GM19351 (cell line): ENCODE measurements at regions not wholly inside any gene's neighbourhood (a gene's known extent, or its start where the extent isn't known, plus 50 kb on each side); places are given as distances from the start of the nearest gene placed in this dataset.
"Not testable (repeated sequence)": the region's sequence is repeated elsewhere in the genome, so short reads cannot be mapped to it uniquely, and the experiment has no call there.

Experiments used
- ATAC-seq: cut with Tn5 transposase; IDR thresholded peaks from one replicate; pipeline ENCODE4 v1.9.1; 2021; ENCODE audit warnings: mild to moderate bottlenecking, moderate library complexity; ENCODE audit not compliant: unreplicated experiment

- no peak for ATAC-seq
Measured at GRCh38 chr2:212791569-212791968, 253.0 kb upstream of the ERBB4 start.

- ATAC-seq = not testable (repeated sequence)
Measured at GRCh38 chr2:212786088-212786487, 247.5 kb upstream of the ERBB4 start.

DNA sequence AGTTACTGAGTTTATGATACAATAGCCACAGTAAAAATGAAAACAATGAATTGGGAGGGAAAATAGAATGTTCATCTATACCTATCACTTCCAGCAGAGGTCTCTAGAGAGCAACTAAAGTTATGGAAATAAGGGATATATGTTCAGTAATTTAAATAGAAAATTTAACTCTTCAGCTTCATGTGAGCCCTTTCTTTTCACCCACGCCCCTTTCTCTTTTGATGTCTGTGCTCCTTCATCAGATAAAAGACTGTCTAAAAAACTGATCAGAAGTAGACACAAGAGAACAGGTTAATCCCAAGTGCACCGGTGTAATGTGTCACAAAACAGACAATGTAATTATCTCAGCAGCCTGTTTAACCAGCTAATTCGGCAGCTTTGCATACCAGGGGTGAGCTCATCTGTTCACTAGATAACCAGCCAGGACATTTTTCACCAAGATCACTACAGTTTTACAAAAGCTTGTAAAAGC, 238.5 kb upstream of the ERBB4 start:
- peak; percentile 65 for ATAC-seq

DNA sequence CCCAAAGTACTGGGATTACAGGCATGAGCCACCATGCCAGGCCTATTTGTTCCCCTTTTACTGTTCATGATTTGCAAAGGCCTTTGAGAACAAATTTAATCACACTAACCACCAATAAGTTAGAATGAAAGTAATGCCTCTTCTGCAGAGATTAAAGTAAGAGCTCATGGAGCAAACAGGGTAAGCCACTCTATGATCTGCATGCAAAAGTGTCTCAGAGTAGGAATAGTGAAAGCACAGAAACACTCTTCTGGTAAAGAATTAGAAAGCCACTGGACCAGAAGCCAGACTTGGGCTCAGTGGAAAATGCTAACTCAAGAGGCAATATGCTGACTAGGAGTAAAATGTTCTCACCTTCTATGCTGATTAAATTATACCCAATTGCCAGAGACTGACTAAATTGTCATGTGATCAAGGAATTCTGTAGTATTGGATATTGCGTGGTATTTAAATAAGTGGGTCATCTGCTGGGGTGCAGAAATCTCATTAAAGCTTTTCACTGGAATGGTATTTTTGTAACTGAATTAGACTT, 235.3 kb upstream of the ERBB4 start:
- ATAC-seq = no peak

GRCh38 chr2:212770240-212770639, 231.6 kb upstream of the ERBB4 start:
- ATAC-seq = no peak

GRCh38 chr2:212766921-212767320, 228.3 kb upstream of the ERBB4 start:
- ATAC-seq = no peak

DNA sequence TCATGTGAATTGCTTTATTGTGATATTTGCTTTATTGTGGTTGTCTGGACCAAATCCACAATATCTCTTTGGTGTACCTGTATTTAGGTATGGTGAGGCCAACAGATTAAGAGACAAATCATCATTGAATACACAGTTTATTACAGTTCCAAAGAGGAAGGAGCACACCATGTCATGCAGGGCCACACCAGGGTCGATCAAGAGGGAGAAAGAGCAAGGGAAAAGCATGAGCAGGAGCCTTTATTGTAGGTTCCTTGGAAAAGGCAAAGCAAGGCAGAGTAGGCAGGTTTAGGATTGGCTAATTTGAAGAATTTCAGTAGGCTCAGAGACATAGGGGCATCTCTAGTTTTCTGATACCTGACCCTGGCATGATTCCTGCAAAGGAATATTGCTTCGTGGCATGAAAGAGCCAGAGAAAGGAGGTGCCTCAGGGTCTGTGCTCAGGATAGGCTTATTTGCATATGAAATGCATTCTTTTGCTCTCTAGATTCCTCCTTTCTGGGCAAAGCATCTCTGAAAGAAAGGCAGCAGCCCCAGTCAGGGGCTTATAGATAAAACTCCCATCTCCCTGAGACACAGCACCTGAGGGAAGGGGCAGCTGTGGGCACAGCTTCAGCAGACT, 214.2 kb upstream of the ERBB4 start:
- ATAC-seq = no peak

DNA sequence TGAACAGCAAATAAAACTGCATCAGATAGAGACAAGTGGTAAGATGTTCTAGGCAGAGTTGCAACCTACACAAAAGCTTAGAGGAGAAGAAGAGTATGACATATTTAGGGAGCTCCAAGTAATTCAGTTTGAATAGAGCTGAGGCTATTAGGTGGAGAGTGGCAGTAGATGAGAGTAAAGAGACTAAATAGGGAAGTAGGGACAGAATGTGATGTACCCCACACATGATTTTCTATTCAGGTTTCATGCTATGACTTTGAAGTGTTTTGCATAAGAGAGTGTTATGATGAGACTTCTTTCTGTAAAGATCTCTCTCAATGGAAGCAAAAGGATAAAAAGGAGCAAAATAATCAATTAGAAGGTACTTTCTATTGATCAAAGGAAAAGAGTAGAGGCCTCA, 206.8 kb upstream of the ERBB4 start:
- ATAC-seq = peak; percentile 98

DNA sequence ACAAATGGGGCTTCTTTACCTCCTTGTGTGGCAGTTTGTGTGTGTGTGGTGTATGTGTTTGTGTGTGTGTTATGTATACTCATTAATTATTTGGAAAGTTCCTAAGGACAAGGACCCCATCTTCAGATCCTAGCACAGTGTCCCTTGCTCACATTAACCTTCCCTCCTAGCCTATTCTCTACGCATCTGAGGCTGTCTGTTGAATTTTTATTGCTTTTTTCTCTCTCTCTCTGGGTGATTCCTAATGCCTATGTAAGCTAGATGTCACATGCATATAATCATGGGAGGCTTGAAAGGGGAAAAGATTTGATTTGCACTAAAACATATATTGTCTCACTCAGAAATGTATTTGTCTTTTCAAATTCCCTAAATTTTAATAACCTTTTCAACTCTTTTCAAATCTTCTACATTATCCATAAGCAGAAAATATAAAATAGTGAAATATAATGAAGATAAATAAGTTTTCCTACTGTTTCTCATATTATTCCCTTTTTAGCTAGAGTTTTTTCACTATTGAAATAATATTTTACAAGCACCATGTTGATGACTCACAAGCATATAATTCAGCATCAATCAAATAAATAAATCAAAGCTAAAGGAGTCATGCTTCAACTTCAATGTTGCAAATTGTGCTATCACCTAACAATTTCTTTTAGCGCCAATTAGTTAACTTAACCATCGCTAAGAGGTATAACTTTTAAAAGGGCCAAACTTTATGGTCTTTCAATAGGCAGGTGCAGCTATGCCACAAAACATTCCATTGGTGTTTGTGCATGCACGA, 199.0 kb upstream of the ERBB4 start:
- ATAC-seq = no peak

DNA sequence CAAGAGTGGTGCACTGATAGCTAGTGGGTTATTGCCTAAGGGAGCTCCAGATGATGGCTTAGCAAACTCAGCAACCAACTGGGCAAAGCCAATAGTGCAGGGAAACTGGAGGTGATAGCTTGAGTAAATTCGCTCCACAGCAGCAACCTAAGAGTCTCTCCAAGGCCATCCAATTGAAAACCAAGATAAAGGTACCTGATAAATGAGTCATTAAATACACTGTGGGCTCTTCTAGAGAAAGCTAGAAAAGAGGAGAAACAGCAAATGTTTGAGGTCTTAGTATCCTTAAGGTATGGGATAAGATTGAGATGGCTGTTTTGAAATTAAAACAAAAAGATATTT, 197.8 kb upstream of the ERBB4 start:
- ATAC-seq = no peak

GRCh38 chr2:212733273-212733672, 194.7 kb upstream of the ERBB4 start:
- no peak for ATAC-seq

- ATAC-seq = no peak
Measured at GRCh38 chr2:212732860-212733259, 194.3 kb upstream of the ERBB4 start.

GRCh38 chr2:212730994-212731393, 192.4 kb upstream of the ERBB4 start:
- ATAC-seq = peak; percentile 70

GRCh38 chr2:212728717-212729116, 190.1 kb upstream of the ERBB4 start:
- no peak for ATAC-seq

DNA sequence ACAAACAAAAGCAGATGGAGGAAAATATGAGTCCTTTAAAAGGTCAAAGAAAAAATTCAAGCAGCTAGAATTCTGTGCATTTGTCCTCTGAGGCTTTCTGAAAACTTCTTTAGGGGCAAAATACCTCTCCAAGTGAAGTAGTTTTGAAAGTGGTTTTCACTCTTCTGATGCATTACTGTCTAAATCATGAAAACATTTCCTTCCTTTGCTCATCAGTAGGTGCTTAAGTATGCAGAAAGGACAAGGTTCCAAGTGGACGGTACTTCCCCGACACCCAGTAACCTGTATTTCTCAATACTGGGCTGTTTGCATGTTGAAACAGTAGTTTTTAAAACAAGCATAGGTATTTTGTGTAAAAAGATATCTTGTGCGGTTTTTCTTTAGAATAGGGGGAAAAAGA, 189.1 kb upstream of the ERBB4 start:
- peak; percentile 77 for ATAC-seq

DNA sequence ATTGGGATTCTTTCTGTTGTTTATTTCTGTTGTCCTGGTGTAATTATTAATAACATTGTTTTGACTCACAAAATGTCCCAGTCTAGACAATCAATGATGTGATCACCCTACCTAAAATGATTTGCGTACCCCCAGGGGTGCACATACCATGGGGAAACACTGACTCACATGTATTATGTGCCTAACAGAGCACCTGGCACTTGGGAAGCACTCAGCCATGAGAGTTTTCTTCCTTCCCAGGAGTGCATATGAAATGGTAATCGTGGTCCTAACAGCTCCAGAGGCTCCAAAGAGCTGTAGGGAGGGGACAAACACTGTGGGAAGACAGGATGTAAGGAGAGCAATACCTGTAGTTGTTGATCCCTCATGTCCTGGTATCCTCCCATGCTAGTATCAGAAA, 187.8 kb upstream of the ERBB4 start:
- ATAC-seq = no peak

DNA sequence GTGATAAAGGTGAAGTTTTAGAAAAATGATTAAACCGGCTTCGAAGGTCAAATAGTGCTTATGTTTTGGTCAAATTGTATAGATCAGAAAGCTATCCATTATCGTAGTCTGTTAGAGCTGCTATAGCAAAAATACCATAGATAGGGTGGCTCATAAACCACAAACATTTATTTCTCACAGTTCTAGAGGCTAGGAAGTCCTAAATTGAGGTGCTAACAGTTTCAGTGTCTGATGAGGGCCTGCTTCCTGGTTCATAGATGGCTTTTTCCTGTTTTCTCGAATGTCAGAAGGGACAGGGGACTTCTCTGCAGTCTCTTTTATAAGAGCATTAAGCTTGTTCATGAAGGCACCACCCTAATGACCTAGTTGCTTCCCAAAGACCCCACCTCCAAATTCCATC, 186.6 kb upstream of the ERBB4 start:
- no peak for ATAC-seq

DNA sequence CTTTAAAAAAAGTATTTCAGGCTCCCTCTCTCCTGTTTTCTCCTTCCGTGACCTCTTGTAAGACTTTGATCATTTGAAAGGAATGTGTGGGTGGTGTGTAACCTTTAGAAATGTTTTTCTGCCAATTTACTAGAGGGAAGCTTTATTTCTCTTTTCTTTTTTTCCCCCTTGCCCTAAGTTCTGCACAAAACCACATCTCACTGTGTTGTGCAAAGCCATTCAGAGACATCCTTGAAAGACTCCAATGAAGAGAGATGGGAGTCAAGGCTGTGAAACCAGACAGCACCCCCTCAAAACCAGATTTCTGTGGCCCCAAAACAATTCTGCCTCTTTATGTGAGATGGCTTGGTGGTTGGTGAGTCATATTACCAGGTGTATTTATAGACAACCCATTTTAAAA, 184.6 kb upstream of the ERBB4 start:
- ATAC-seq = peak; percentile 33

DNA sequence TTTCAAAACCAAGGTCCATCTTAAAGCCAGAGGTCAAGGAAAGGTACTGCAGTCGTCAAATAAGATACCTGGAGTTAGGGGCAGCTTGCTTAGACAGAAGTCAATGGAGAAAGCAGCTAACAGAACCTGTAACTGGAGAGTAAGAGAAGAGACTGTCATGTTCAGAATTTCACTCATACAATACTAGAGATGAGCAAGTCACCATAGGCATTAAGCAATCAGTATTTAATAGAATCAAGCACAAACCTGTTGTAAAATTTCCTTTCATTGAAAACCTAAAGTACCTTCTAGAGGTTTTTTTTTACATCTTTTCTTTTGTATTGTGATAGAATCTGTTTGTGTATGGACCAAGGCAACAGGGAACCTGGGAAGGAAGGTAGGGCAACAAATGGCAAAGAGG, 183.4 kb upstream of the ERBB4 start:
- ATAC-seq = no peak

DNA sequence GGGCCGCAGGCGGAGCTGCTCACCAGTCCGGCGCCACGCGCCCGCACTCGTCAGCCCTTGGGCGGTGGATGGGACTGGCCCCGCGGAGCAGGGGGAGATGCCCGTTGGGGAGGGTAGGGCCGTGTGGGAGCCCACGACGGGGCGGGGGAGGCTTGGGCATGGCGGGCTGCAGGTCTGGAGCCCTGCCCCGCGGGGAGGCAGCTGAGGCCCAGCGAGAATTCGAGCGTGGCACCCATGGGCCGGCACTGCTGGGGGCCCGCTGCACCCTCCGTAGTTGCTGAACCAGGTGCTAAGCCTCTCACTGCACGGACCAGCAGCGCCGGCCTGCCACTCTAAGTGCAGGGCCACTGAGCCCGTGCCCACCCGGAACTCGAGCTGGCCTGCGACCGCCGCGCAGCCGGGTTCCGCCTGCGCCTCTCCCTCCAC, 182.4 kb upstream of the ERBB4 start:
- ATAC-seq = no peak

DNA sequence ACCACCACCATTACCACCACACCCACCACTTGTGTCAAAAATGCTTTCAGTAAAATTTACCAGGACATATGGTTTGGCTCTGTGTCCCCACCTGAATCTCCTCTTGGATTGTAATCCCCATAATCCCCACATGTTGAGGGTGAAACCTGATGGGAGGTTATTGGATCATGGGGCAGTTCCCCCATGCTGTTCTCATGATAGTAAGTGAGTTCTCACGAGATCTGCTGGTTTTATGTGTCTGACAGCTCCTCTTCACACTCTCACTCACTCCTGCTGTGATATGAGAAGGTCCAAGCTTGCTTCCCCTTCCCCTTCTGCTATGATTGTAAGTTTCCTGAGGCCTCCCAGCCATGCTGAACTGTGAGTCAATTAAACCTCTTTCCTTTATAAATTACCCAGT, 176.8 kb upstream of the ERBB4 start:
- ATAC-seq = not testable (repeated sequence)

- no peak for ATAC-seq
Measured at GRCh38 chr2:212713681-212714080, 175.1 kb upstream of the ERBB4 start.
